ENCODE measurements at regions not wholly inside any gene's neighbourhood (a gene's known extent, or its start where the extent isn't known, plus 50 kb on each side); places are given as distances from the start of the nearest gene placed in this dataset.

GRCh38 chr6:151702851-151703658 lies 104.4 kb upstream of the ESR1 start:
- no peak for DNase-seq

- DNase-seq, result no peak
These were observed 103.1 kb upstream of the ESR1 start for GRCh38 chr6:151704383-151704782.

GRCh38 chr6:151705993-151706733 lies 101.3 kb upstream of the ESR1 start:
- DNase-seq, result no peak

GRCh38 chr6:151709329-151709728 lies 98.2 kb upstream of the ESR1 start:
- no peak for DNase-seq

GRCh38 chr6:151716526-151716932 lies 91.0 kb upstream of the ESR1 start:
- no peak for DNase-seq

- no peak for DNase-seq
These were observed 88.4 kb upstream of the ESR1 start for GRCh38 chr6:151719070-151719469.

- no peak for DNase-seq
These were observed 86.3 kb upstream of the ESR1 start for GRCh38 chr6:151721146-151721545.

- DNase-seq, result no peak
These were observed 85.8 kb upstream of the ESR1 start for GRCh38 chr6:151721671-151722070.

- no peak for DNase-seq
These were observed 85.1 kb upstream of the ESR1 start for GRCh38 chr6:151722342-151722741.

- no peak for DNase-seq
These were observed 84.3 kb upstream of the ESR1 start for GRCh38 chr6:151723152-151723551.

GRCh38 chr6:151729829-151730495 lies 77.5 kb upstream of the ESR1 start:
- DNase-seq, result no peak

GRCh38 chr6:151730496-151730870 lies 77.0 kb upstream of the ESR1 start:
- no peak for DNase-seq

GRCh38 chr6:151731313-151731712 lies 76.2 kb upstream of the ESR1 start:
- DNase-seq, result no peak

- DNase-seq, result no peak
These were observed 73.7 kb upstream of the ESR1 start for GRCh38 chr6:151733680-151734320.

- DNase-seq, result no peak
These were observed 69.2 kb upstream of the ESR1 start for GRCh38 chr6:151738267-151738666.

GRCh38 chr6:151738960-151739359 lies 68.5 kb upstream of the ESR1 start:
- DNase-seq, result no peak

GRCh38 chr6:151740820-151741219 lies 66.7 kb upstream of the ESR1 start:
- no peak for DNase-seq

GRCh38 chr6:151747896-151748295 lies 59.6 kb upstream of the ESR1 start:
- no peak for DNase-seq

- no peak for DNase-seq
These were observed 58.1 kb upstream of the ESR1 start for GRCh38 chr6:151749341-151749740.

GRCh38 chr6:151753581-151753980 lies 53.9 kb upstream of the ESR1 start:
- DNase-seq, result no peak

- DNase-seq, result no peak
These were observed 50.0 kb upstream of the ESR1 start for GRCh38 chr6:151757506-151757955.

Data from 8988T (cell line).